GM12874 (cell line): ENCODE measurements at regions not wholly inside any gene's neighbourhood (a gene's known extent, or its start where the extent isn't known, plus 50 kb on each side); places are given as distances from the start of the nearest gene placed in this dataset.

Experiments
- CTCF ChIP-seq: IDR thresholded peaks from 2 replicates; pipeline ENCODE4 v1.5.1; 2011; ENCODE audit warnings: low read depth, mild to moderate bottlenecking, control low read depth, low read length, moderate library complexity; ENCODE audit not compliant: insufficient read depth

GRCh38 chr22:49509016-49509415, 318.7 kb downstream of the BRD1 start:
- TF ChIP-seq CTCF = no peak

GRCh38 chr22:49508561-49508960, 319.1 kb downstream of the BRD1 start:
- TF ChIP-seq CTCF = no peak

- no peak for TF ChIP-seq CTCF
Observed at GRCh38 chr22:49507607-49508292, 319.9 kb downstream of the BRD1 start.

GRCh38 chr22:49506010-49506400, 321.7 kb downstream of the BRD1 start:
- TF ChIP-seq CTCF = no peak

- TF ChIP-seq CTCF = no peak
Observed at GRCh38 chr22:49505337-49506009, 322.2 kb downstream of the BRD1 start.

GRCh38 chr22:49503896-49504521, 323.7 kb downstream of the BRD1 start:
- no peak for TF ChIP-seq CTCF

- no peak for TF ChIP-seq CTCF
Observed at GRCh38 chr22:49503321-49503720, 324.4 kb downstream of the BRD1 start.
